ENCODE measurements at regions not wholly inside any gene's neighbourhood (a gene's known extent, or its start where the extent isn't known, plus 50 kb on each side); places are given as distances from the start of the nearest gene placed in this dataset.

- no peak for ATAC-seq
- no peak for TF ChIP-seq ISL1 (CRISPR knock-in tag; IDR thresholded peaks at IDR 0.05)
- TF ChIP-seq TSHZ2 (CRISPR knock-in tag; IDR thresholded peaks at IDR 0.05): no peak
- TF ChIP-seq GLIS3 (CRISPR knock-in tag; IDR thresholded peaks at IDR 0.05): no peak
- no peak for TF ChIP-seq ZFP3 (CRISPR knock-in tag; IDR thresholded peaks at IDR 0.05)
- no peak for TF ChIP-seq SNAI2 (CRISPR knock-in tag; IDR thresholded peaks at IDR 0.05)
- no peak for TF ChIP-seq POU6F1 (CRISPR knock-in tag; IDR thresholded peaks at IDR 0.05; ENCODE audit: borderline replicate concordance, low read depth)
- TF ChIP-seq ZFP30 (CRISPR knock-in tag; IDR thresholded peaks at IDR 0.05): no peak
- no peak for TF ChIP-seq ZC3H10 (CRISPR knock-in tag; IDR thresholded peaks at IDR 0.05)
- TF ChIP-seq ZNF70 (CRISPR knock-in tag; IDR thresholded peaks at IDR 0.05): no peak
- no peak for TF ChIP-seq CSRNP3 (CRISPR knock-in tag; IDR thresholded peaks at IDR 0.05)
- no peak for TF ChIP-seq ZNF565 (CRISPR knock-in tag; conservative IDR thresholded peaks at IDR 0.05; ENCODE audit: low read depth)
- no peak for TF ChIP-seq TOX (CRISPR knock-in tag; IDR thresholded peaks at IDR 0.05; ENCODE audit: borderline replicate concordance)
- no peak for TF ChIP-seq BACH2 (CRISPR knock-in tag; IDR thresholded peaks at IDR 0.05; ENCODE audit: borderline replicate concordance)
- TF ChIP-seq, protein P1, sequence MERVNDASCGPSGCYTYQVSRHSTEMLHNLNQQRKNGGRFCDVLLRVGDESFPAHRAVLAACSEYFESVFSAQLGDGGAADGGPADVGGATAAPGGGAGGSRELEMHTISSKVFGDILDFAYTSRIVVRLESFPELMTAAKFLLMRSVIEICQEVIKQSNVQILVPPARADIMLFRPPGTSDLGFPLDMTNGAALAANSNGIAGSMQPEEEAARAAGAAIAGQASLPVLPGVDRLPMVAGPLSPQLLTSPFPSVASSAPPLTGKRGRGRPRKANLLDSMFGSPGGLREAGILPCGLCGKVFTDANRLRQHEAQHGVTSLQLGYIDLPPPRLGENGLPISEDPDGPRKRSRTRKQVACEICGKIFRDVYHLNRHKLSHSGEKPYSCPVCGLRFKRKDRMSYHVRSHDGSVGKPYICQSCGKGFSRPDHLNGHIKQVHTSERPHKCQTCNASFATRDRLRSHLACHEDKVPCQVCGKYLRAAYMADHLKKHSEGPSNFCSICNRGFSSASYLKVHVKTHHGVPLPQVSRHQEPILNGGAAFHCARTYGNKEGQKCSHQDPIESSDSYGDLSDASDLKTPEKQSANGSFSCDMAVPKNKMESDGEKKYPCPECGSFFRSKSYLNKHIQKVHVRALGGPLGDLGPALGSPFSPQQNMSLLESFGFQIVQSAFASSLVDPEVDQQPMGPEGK (CRISPR knock-in tag; IDR thresholded peaks at IDR 0.05; ENCODE audit: borderline replicate concordance): no peak
- no peak for TF ChIP-seq ARNTL (CRISPR knock-in tag; IDR thresholded peaks at IDR 0.05; ENCODE audit: borderline replicate concordance, low read depth)
- TF ChIP-seq OSR1 (CRISPR knock-in tag; IDR thresholded peaks at IDR 0.05): no peak
These were observed 217.9 kb downstream of the UBE2E3 start for GRCh38 chr2:181198183-181198864.

- ATAC-seq: peak; percentile 100
- TF ChIP-seq ISL1 (CRISPR knock-in tag; IDR thresholded peaks at IDR 0.05) (peak; percentile 62; the same call in 1 of the 2 replicates), ZC3H10 (CRISPR knock-in tag; IDR thresholded peaks at IDR 0.05) (no peak)
These were observed 223.0 kb downstream of the UBE2E3 start for GRCh38 chr2:181203412-181203811.

GRCh38 chr2:181203916-181204315 lies 223.5 kb downstream of the UBE2E3 start:
- peak; percentile 44; the same call in 2 of the 3 replicates for ATAC-seq
- TF ChIP-seq, protein P1 (CRISPR knock-in tag; IDR thresholded peaks at IDR 0.05; ENCODE audit: borderline replicate concordance): no peak
- TF ChIP-seq PPARA (CRISPR knock-in tag; IDR thresholded peaks at IDR 0.05; ENCODE audit: borderline replicate concordance): no peak
- TF ChIP-seq ZNF565 (CRISPR knock-in tag; conservative IDR thresholded peaks at IDR 0.05; ENCODE audit: low read depth): no peak
- no peak for TF ChIP-seq ZNF8 (CRISPR knock-in tag; IDR thresholded peaks at IDR 0.05)
- TF ChIP-seq ISL1 (CRISPR knock-in tag; IDR thresholded peaks at IDR 0.05): no peak
- TF ChIP-seq, protein P2, sequence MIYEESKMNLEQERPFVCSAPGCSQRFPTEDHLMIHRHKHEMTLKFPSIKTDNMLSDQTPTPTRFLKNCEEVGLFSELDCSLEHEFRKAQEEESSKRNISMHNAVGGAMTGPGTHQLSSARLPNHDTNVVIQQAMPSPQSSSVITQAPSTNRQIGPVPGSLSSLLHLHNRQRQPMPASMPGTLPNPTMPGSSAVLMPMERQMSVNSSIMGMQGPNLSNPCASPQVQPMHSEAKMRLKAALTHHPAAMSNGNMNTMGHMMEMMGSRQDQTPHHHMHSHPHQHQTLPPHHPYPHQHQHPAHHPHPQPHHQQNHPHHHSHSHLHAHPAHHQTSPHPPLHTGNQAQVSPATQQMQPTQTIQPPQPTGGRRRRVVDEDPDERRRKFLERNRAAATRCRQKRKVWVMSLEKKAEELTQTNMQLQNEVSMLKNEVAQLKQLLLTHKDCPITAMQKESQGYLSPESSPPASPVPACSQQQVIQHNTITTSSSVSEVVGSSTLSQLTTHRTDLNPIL (CRISPR knock-in tag; IDR thresholded peaks at IDR 0.05; ENCODE audit: low read depth): no peak
- no peak for TF ChIP-seq ZFP3 (CRISPR knock-in tag; IDR thresholded peaks at IDR 0.05)

Data from SK-N-SH treated with all-trans-retinoic acid at 6 μM for 48 hours (cell line).